K562 (cell line): ENCODE measurements at regions not wholly inside any gene's neighbourhood (a gene's known extent, or its start where the extent isn't known, plus 50 kb on each side); places are given as distances from the start of the nearest gene placed in this dataset.

ENCODE experiments used
- CHAMP1 ChIP-seq: fragments of 450-650 bp; IDR thresholded peaks from 2 replicates; pipeline ENCODE4 v1.6.1; 2016; ENCODE audit warnings: mild to moderate bottlenecking
- CHCHD3 ChIP-seq: fragments of 250-450 bp; sonication (Bioruptor Pico); IDR thresholded peaks from 2 replicates; pipeline ENCODE4 v2.1.2; 2022; ENCODE audit warnings: mild to moderate bottlenecking
- CHD4 ChIP-seq: fragments of 200-600 bp; sonication (generic); IDR thresholded peaks from 3 replicates; pipeline ENCODE4 v1.6.1; 2012; ENCODE audit warnings: low read depth, mild to moderate bottlenecking, mixed read lengths, low read length, inconsistent platforms; ENCODE audit not compliant: insufficient read depth, insufficient replicate concordance, poor library complexity, severe bottlenecking
- CTCFL ChIP-seq: IDR thresholded peaks from 2 replicates; pipeline ENCODE4 v1.6.1; 2011; ENCODE audit warnings: borderline replicate concordance, low read depth, mild to moderate bottlenecking, moderate library complexity, low read length; ENCODE audit not compliant: insufficient read depth, poor library complexity, severe bottlenecking
- DDX20 ChIP-seq: fragments of 450-650 bp; IDR thresholded peaks from 2 replicates; pipeline ENCODE4 v1.6.1; 2016; ENCODE audit warnings: missing genetic modification characterization, low read depth, mild to moderate bottlenecking, missing compliant biosample characterization, moderate library complexity
- KLF1 ChIP-seq: fragments of 450-650 bp; IDR thresholded peaks from 2 replicates; pipeline ENCODE4 v1.6.1; 2016; ENCODE audit warnings: missing genetic modification characterization, missing compliant biosample characterization
- MTA1 ChIP-seq: fragments of 450-650 bp; IDR thresholded peaks from 2 replicates; pipeline ENCODE4 v1.6.1; 2017; ENCODE audit warnings: borderline replicate concordance
- NR2F6 ChIP-seq: fragments of 450-650 bp; formaldehyde crosslinking; IDR thresholded peaks from 2 replicates; pipeline ENCODE4 v1.4.0; 2020; ENCODE audit warnings: mild to moderate bottlenecking
- RBFOX2 ChIP-seq: fragments of 200-400 bp; formaldehyde crosslinking; IDR thresholded peaks from 2 replicates; pipeline ENCODE4 v1.6.1; 2017; ENCODE audit warnings: low read depth, mild to moderate bottlenecking, low read length, moderate library complexity
- SUPT5H ChIP-seq: fragments of 450-650 bp; IDR thresholded peaks from 2 replicates; pipeline ENCODE4 v1.6.1; 2016
- USF1 ChIP-seq: sonication (generic); formaldehyde crosslinking; IDR thresholded peaks from 2 replicates; pipeline ENCODE4 v1.9.0; 2022; ENCODE audit warnings: mild to moderate bottlenecking, missing genetic modification reagents
- XRCC5 ChIP-seq: fragments of 200-400 bp; formaldehyde crosslinking; IDR thresholded peaks from 2 replicates; pipeline ENCODE4 v1.6.1; 2017; ENCODE audit warnings: low read depth, mild to moderate bottlenecking, low read length
- TF ChIP-seq, protein P1 (sequence below), 2 experiments: fragments of 450-650 bp; IDR thresholded peaks; 2 replicates each; pipeline ENCODE4 v1.6.1; 2016; ENCODE audit warnings: mild to moderate bottlenecking in 2 of 2, borderline replicate concordance in 1 of 2, low read depth in 1 of 2, moderate library complexity in 1 of 2

GRCh38 chr15:77907824-77908751 lies 169.4 kb downstream of the TBC1D2B start (continued):
- TF ChIP-seq XRCC5, result no peak
- no peak for TF ChIP-seq NR2F6 (CRISPR knock-in tag)
- TF ChIP-seq CTCFL, result peak; percentile 78
- no peak for TF ChIP-seq SUPT5H
- no peak for TF ChIP-seq KLF1 (tag)
- TF ChIP-seq CHD4, result no peak
- TF ChIP-seq CHAMP1, result no peak
- TF ChIP-seq USF1 (CRISPR knock-in tag), result no peak
- TF ChIP-seq, protein P1, sequence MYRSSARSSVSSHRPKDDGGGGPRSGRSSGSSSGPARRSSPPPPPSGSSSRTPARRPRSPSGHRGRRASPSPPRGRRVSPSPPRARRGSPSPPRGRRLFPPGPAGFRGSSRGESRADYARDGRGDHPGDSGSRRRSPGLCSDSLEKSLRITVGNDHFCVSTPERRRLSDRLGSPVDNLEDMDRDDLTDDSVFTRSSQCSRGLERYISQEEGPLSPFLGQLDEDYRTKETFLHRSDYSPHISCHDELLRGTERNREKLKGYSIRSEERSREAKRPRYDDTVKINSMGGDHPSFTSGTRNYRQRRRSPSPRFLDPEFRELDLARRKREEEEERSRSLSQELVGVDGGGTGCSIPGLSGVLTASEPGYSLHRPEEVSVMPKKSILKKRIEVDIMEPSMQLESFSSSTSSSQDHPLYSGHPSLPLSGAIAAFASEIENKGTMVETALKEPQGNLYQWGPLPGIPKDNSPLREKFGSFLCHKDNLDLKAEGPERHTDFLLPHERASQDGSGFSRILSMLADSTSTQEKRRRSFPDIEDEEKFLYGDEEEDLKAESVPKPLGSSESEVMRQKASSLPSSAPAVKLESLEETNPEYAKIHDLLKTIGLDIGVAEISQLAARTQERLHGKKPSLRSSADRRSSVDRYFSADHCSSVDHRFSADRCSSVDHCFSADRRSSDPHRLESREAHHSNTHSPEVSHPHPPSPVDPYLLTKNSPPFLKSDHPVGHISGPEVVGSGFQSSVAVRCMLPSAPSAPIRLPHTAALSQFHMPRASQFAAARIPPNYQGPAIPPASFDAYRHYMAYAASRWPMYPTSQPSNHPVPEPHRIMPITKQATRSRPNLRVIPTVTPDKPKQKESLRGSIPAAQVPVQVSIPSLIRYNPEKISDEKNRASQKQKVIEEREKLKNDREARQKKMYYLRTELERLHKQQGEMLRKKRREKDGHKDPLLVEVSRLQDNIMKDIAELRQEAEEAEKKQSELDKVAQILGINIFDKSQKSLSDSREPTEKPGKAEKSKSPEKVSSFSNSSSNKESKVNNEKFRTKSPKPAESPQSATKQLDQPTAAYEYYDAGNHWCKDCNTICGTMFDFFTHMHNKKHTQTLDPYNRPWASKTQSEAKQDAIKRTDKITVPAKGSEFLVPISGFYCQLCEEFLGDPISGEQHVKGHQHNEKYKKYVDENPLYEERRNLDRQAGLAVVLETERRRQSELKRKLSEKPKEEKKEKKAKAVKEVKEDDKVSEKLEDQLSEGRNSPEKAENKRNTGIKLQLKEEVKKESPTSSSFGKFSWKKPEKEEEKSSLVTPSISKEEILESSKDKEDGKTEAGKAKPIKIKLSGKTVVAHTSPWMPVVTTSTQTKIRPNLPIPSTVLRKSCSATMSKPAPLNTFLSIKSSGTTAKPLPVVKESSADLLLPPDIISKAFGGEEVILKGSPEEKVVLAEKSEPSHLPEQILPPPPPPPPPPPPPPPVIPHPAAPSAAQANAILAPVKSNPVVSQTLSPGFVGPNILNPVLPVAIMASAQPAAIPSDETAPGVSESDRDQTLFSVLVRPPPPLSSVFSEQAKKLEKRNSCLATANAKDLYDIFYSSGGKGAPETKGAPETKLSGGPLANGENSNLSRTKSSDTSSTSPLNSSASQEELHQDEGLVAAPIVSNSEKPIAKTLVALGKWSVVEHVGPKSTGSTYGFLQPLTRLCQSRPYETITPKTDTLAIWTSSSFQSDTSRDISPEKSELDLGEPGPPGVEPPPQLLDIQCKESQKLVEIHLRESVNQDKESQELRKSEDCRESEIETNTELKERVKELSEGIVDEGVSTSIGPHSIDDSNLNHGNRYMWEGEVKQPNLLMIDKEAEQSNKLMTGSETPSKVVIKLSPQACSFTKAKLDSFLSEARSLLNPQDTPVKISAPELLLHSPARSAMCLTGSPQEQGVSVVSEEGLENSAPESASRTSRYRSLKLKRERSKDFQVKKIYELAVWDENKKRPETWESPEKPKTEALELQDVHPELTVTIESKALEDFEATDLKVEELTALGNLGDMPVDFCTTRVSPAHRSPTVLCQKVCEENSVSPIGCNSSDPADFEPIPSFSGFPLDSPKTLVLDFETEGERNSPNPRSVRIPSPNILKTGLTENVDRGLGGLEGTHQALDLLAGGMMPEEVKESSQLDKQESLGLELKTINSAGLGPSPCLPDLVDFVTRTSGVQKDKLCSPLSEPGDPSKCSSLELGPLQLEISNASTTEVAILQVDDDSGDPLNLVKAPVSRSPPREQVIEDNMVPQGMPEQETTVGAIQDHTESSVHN (IDR thresholded peaks at IDR 0.05; ENCODE audit: borderline replicate concordance in 1 of 2, low read depth in 1 of 2), result no peak
- TF ChIP-seq RBFOX2, result no peak
- no peak for TF ChIP-seq DDX20 (tag)
- no peak for TF ChIP-seq MTA1
- TF ChIP-seq CHCHD3 (CRISPR knock-in tag), result no peak
